DMS 273 treated with DMSO at 0.1 percent for 48 hours (cell line): ENCODE measurements at regions not wholly inside any gene's neighbourhood (a gene's known extent, or its start where the extent isn't known, plus 50 kb on each side); places are given as distances from the start of the nearest gene placed in this dataset.
"Not testable (repeated sequence)": the region's sequence is repeated elsewhere in the genome, so short reads cannot be mapped to it uniquely, and the experiment has no call there.

Source experiments
- DNase-seq: peaks from one replicate; lab custom pipeline; 2025; lab: John Stamatoyannopoulos, UW

- no peak for DNase-seq
Measured at GRCh38 chr10:21057436-21057835, 160.3 kb upstream of the NEBL start.

- no peak for DNase-seq
Measured at GRCh38 chr10:21056461-21056860, 159.3 kb upstream of the NEBL start.

DNA sequence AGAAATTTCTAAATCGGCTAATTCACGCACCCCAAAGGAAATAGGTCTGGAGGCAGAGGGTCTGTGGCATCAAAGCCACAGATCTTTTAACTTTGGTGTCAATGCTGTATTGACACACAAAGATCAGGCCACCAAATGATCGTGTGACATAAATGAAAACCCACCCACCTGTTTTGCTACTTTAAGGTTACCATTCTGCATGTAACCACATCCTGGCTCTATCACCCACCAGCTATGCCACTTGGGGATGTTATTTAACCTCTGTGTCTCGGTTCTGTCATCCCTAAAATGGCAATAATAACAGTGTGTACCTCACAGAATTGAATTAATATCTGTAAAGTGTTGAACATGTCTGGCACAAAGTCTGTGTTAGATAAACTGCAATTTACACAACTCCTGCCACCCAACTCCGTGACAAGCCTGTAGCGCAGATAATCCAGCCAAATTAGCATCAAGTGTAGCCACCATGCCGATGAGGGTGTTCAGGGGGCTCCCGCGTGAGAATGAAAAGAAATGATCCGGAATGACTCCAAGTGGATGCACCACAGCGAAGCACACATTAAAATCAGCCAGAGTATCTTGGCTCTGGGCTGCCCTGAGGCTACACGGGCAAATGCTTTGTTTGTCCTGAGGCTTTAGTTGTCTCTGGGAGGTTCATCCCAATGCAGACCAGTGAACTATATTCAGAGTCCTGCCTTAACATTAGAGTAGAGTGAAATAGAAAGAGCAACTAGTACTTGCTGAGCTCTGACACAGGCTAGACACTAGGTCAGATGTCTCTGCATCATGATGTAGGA lies 158.4 kb upstream of the NEBL start:
- no peak for DNase-seq

DNA sequence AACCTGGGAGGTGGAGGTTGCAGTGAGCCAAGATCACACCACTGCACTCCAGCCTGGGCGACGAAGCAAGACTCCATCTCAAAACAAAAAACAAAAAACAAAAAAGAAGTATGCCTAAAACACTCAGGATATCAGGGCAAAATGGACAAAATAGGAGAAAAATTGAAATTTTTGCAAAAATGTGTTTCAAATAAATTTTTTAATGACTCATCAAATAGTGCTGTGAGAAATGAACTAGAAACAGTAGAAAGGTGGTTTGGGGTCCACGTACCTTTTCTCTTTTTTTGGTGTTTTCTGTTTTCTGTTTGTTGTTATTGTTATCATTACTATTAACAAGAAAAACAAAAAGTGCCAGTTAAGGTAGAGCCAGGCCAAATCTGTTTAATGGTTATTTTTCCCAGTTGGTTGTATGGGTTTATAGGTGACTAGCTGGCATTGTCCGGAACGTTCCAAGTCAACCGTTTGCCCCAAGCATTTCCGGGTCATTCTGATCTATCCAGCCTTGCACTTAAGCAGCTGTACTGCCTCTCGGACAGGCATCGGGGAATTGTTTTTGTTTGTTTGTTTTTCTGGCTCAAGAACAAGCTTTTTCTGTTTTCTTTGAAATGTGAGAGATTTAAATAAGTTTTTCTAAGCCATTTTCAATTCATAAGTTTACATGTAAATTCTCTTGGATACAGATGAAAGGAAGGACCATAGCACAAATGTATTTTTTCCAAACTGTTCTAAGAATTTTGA lies 157.0 kb upstream of the NEBL start:
- DNase-seq, result no peak

DNA sequence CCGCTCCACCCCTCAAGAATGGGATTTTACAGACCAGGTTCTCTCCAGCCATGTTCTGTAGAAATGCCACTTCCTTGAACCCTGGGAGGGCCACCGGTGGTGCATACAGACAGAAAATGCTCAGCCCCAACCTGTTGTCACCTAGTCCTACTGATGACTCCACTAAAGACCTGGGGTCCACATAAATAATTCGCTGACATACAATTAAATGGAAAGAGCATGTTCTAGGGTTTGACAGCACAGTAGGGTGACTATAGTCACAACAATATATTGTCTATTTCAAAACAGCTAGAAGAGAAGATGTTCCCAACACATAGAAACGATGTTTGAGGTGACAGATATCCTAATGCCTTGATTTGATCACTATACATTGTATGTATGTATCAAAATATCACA lies 155.6 kb upstream of the NEBL start:
- DNase-seq, result no peak

DNA sequence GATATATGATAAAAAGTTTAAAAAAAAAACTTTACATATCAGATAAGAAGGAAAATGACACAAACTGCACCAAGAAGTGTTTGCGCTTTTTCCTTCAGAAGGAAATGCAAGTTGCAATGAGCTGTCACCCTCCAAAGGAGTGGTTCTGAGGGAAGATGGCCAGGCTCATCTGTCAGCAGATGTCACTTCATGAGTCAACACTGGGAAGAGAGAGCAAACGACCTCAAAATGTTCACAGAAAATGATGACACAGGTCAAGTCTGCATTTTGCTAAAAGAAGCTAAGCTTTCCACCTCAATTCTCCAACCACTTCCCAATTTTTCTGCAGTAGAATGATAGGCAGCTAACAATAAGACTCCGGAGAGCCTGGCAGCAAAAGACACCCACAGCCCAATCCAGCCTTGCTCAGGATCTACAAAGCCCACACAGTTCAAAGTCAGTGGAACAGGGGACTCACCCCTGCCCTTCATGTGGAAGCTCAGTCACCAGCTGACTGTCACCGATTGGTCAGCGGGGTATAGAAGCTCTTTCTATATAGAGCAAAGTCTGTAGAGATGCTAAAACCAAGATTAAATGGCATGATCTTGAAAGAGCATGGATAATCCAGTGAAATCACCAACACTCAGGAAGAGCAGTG lies 155.1 kb upstream of the NEBL start:
- DNase-seq, result no peak

DNA sequence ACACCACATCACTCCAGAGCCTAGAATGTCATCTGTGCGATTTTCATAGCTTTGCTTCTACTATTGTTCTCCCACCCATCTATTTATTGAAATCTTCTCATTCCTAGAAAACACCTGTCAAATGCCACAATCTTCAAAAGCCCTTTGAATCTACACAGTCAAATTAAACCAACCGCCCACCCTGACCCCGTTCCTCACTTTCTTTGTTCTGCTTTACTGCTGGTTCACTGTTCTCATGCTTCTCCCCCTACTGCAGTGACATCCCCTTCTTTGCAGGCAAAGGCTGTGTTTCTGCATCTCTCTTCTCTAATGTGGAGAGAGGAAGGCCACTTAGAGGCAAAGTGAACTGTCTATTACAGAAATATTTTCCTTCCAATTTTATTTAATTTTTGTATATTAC lies 152.4 kb upstream of the NEBL start:
- DNase-seq, result no peak

- DNase-seq, result no peak
Measured at GRCh38 chr10:21048068-21048467, 151.0 kb upstream of the NEBL start.

DNA sequence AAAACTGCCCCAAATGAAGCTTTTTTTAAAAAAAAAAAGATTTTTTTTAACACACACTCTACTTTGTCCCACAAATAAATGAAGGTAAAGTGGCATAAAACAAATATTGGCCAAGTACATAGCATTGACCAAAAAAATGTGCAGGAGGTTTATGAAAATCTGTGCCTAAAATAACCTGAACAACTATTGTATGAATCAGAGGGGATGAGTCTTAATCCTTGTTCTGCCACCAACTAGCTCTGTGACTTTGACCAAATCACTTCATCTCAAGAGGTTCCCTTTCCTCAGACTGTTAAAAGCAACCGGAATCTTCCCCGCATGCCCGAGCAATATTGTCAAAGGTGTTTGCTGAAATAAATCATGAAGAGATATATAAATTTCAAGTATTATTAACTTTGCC lies 150.4 kb upstream of the NEBL start:
- no peak for DNase-seq

DNA sequence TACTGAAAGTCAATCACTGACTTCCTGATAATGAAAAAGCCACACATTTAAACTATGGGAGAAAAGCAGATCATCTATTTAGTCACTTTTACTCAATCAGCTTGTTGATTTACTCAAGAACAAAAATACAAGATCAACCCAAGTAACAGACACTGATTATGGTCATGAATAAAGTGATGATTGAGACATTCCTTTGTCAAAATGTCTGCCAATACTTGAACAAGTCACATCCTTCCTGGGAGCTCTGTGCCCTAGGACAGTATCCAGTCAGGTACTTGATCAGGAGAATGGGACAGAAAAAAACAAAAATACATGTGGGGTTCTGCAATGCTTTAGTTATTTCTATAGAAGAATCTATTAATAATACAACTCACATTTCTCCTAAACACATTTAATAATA lies 150.0 kb upstream of the NEBL start:
- DNase-seq, result no peak

GRCh38 chr10:21043044-21043443 lies 145.9 kb upstream of the NEBL start:
- no peak for DNase-seq

GRCh38 chr10:21042536-21042935 lies 145.4 kb upstream of the NEBL start:
- no peak for DNase-seq

DNA sequence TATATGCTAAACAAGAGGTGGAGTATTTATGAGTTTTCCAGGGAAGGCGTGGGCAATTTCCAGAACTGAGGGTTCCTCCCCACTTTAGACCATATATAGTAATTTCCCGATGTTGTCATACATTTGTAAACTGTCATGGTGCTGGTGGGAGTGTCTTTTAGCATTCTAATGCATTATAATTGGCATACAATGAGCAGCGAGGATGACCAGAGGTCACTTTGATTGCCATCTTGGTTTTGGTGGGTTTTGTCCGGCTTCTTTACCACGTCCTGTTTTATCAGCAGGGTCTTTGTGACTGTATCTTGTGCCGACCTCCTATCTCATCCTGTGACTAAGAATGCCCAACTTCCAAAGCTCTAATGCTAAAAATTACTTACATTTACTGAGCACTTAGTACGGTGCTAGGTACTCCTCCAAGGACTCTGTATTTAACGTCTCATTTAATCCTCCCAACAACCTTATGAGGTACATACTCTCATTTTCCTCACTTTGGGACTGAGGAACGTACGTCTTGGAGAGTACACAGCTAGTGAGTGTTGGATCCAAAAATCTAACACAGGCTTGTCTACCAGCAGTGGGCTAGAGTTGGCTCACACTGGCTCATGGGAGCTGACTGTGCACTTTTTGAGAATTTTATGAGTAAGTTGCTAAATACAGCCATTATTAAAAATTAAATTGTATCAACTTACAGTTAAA lies 144.8 kb upstream of the NEBL start:
- DNase-seq, result no peak

DNA sequence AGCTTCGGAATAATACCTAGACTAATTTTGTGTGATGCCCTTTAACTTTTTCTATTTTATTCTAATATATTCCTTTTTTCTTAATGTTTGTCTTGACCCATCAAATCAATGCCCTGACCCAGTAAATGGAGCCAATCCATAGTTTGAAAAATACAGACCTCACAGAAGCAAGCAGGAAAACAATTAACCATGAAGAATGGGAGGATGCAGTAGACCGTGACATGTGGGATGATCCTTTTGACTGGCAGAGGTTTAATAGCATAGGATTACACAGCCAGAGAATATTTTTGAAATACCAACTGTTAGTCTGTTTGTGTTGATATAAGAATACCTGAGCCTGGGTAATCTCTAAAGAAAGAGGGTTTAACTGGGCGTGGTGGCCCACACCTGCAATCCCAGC lies 142.6 kb upstream of the NEBL start:
- no peak for DNase-seq

DNA sequence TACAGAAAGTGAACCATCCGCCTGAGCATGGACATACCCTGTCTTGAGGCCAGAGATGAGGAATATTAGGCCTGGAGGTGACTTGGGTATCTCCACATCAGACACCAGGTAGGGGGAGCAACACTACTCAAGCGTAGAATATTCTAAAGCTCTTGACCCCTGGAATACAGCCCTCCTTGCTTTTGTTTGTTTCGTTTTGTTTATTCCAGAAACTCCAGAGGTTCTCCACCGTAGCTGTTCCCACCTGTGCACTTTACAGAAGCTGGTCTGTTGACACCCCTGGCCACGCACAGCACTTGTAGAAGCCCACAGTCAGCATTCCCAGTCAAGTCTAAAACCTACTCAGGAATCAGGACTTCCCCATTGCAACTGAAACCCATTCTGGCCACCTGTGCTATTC lies 139.6 kb upstream of the NEBL start:
- no peak for DNase-seq

- DNase-seq, result not testable (repeated sequence)
Measured at GRCh38 chr10:21034770-21035169, 137.7 kb upstream of the NEBL start.

GRCh38 chr10:21034241-21034640 lies 137.1 kb upstream of the NEBL start:
- no peak for DNase-seq

GRCh38 chr10:21032587-21033319 lies 135.6 kb upstream of the NEBL start:
- DNase-seq, result no peak

GRCh38 chr10:21031232-21031795 lies 134.2 kb upstream of the NEBL start:
- DNase-seq, result no peak

- no peak for DNase-seq
Measured at GRCh38 chr10:21030091-21030490, 133.0 kb upstream of the NEBL start.

- DNase-seq, result no peak
Measured at GRCh38 chr10:21022821-21023220, 125.7 kb upstream of the NEBL start.
